HL-60/S4 (cell line): ENCODE measurements at regions not wholly inside any gene's neighbourhood (a gene's known extent, or its start where the extent isn't known, plus 50 kb on each side); places are given as distances from the start of the nearest gene placed in this dataset.

ENCODE experiments used
- in situ Hi-C: fragments of 300-500 bp; cut with MboI; formaldehyde crosslinking; loops from 2 replicates; pipeline ENCODE4 v1.14.3; 2022; ENCODE audit warnings: low sequenced_read_pairs

DNA sequence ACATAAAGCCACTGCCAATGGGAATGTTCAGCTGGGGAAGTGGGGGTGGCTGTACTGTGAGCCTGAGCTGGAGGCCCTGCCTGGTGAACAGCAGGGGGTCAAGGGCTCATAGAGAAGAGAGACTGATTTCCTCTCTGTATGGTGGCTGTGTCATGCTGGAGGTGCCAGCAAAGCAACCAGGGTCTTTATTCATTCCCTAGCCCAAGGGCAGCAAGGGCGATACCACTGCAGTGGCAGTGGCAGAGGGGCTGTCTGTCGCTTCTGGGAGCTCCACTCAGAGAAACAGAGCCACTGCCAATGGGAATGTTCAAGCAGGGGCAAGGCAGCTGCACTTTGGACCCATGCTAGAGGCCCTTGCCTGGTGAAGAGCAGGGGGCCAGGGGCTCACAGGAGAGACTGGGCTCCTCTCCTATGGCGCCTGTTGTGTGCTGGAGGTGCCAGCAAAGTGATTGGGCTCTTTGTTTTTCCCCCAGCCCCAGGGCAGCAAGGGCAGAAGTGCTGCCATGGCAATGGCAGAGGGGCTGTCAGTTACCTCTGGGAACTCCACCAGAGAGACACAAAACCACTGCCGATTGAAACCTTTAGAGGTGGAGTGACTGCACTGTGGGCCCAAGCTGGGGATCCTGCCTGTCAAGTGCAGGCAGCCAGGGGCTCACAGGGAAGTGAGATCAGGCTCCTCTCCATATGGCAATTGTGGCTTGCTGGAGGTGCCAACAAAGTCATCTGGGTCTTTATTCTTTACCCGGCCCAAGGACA lies 545.1 kb downstream of the SH2D4B start:
- in situ Hi-C loops, result no loop called here

DNA sequence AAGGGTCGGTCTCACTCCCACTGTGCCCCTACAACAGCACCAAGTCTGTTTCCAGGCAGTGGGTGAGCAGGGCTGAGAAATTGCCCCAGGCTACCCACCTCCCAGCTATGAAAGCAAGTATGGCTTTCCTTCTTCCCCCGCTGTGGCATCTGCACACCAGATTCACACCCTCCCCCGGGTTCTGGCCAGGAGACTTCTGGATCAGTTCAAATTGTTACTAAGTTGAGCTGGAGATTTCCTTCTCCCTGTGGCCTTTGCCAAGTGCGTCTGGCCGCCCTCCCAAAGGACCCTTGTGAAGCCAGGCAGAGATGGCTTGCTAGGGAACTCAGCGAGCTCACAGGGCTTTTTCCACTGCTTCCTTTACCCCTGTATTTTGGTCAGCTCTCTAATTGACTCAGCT lies 555.4 kb downstream of the SH2D4B start:
- in situ Hi-C loops, result no loop called here

DNA sequence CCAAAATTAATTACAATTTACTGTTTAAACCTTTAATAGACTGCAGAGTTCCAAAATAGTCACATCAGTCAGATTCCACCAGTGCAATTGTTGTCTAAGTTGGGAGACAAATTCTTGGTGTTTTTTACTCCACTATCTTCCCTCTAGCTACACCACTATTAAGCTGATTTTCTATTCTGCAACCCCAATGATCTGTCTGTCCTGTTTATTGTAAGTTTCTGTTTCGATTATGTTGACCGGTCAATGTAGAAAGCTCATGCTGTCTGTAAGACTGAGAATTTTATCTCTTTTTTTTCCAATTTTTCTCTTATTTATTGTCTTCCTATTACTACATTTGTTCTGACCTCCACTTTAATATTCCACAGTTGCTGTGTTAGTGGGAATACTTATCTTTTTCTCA lies 557.5 kb downstream of the SH2D4B start:
- in situ Hi-C loops, result no loop called here

GRCh38 chr10:81096558-81096957 lies 558.9 kb downstream of the SH2D4B start:
- in situ Hi-C loops, result no loop called here

- in situ Hi-C loops, result no loop called here
Observed at GRCh38 chr10:81101062-81101461, 563.4 kb downstream of the SH2D4B start.

- in situ Hi-C loops, result no loop called here
Observed at GRCh38 chr10:81104494-81104893, 566.8 kb downstream of the SH2D4B start.

DNA sequence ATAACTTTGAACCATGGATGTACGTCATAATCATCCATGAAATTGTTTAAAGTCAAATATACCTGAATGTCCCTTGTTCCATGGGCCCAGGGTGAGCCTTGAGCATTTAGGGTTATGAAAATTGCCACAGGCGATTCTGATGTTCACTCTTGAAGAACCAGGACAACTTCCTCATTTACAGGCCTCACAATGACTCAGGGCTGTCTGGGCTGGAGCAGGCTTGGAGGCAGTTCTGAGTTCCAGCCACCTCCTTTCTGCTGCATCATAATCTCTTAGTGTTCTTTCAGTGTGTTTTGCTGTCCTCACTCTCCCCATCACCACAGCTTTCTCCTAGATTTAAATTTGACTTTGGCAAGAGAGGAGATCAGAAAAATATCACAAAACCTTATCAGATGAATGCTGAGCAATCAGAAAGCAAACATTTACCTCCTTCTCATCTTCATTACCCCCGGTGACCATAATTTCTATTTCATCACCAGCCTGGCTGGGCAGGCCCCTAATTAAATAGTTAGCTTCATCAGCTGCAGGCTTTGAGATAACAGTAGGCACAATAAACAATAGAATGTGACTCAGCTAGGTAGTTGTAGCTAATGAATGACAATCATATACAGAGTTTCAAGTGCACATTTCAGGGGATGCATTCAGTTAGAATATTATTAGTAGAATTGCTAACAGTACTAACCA lies 571.0 kb downstream of the SH2D4B start:
- in situ Hi-C loops, result no loop called here

DNA sequence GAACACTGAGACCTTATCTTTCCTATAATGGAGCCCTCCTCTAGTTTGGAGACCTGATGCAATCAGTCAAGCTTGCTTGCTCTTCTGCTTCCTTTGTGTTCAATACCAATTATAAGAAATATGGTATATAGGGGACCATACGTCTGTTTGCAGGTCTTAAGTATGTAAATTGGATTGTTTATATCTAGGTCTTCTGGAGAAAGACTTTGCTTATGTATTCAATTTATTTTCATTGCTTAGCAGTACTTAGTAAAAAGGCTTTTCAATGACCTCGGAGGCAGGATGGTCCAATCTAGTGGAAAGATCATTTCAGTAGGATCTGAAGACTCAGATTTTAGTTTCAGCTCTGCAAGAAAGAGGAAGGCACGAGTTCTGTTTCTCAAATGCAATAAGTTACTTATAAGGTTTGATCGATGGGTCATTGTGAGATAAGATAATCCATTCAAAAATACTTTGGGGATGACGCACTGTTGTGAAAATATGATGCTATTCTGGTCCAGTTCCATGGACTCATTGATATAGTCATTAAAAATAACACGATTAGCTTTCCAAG lies 571.6 kb downstream of the SH2D4B start:
- in situ Hi-C loops, result no loop called here

DNA sequence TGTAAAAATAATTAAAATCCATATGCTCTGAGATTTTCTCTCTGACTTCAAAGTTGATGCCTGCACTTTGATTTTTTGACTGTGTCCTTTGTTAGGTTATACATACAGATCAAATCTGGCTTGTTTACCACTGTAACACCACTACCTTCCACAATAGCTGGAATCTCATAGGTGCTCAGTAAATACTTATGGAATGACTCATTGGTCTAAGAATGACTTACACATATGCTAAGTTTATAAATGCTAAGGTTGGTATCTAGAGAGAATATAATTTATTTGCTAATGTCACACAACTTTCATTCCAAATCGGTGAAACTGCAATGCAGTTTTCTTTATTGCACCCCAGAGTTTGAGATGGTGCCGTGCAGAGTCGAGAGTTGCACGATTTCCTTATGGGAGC lies 578.5 kb downstream of the SH2D4B start:
- in situ Hi-C loops, result no loop called here

- in situ Hi-C loops, result no loop called here
Observed at GRCh38 chr10:81116990-81117389, 579.3 kb downstream of the SH2D4B start.

GRCh38 chr10:81127931-81128330 lies 590.2 kb downstream of the SH2D4B start:
- in situ Hi-C loops, result no loop called here

DNA sequence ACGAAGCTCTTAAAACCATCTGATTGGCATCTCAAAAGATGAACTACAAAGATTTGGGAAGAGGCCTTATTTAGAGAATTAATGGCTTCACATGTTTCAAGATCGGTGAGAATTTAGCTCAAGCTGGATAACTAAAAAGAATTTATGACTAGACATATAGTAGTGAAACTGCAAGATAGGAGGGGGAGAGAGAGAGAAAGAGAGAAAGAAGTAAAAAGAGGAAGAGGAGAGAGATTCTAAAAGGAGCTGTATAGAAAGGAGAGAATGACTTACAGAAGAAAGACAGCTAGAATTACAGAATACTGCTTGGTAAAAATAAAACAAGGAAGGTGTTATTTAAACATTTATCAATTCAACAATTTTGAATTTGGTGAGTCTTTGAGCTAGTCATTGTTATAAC lies 592.3 kb downstream of the SH2D4B start:
- in situ Hi-C loops, result no loop called here

- in situ Hi-C loops, result no loop called here
Observed at GRCh38 chr10:81135851-81136250, 598.1 kb downstream of the SH2D4B start.

DNA sequence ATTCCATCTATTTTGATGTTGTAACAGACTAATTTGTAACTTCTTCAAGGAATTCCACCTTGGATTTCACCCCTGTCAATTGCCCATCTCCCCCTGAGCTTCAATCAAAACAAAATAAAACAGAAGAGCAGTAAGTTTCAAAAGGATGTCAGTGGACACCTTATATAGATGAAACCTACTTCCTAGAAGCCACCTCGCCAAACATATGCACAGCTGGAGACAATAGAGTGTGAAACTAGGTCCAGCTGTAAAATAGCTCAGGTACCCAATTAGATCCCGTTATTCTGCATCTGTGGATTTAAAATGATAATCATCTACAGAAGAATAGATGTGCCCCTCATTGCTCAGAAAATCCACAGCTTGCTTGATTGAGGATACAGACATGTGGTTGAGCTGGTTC lies 598.6 kb downstream of the SH2D4B start:
- in situ Hi-C loops, result no loop called here

DNA sequence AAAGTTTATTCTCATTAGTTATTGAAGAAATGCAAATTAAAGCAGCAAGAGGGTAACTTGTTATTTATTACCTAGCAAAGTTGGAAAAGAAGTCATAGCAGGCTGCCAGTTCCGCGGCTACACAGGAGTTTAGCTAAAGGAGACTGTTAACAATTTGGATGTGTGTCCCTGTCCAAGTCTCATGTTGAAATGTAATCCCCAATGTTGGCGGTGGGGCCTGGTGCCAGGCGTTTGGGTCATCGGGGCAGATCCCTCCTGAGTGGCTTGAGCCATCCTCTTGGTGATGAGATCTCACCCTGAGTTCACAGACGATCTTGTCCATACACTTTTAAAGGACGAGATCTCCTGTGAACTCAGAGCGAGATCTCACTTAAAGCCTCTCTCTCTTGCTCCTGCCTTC lies 608.3 kb downstream of the SH2D4B start:
- in situ Hi-C loops, result no loop called here

DNA sequence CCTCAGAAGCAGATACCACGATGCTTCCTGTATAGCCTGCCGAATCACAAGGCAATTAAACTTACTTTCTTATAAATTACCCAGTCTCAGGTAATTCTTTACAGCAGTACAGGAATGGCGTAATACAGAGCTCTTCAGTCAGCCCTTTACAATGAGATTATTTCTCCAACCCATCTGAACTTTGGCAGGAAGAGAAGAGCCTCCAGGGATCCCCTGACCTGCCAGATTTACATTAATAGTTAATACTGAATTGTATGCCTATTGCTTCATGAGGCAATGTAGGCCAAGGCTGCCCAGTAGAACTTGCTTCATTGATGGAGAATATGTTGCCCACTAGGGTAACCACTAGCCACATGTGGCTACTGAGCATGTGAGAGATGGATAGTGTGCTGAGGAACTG lies 608.7 kb downstream of the SH2D4B start:
- in situ Hi-C loops, result no loop called here

- in situ Hi-C loops, result no loop called here
Observed at GRCh38 chr10:81152656-81153055, 615.0 kb downstream of the SH2D4B start.

DNA sequence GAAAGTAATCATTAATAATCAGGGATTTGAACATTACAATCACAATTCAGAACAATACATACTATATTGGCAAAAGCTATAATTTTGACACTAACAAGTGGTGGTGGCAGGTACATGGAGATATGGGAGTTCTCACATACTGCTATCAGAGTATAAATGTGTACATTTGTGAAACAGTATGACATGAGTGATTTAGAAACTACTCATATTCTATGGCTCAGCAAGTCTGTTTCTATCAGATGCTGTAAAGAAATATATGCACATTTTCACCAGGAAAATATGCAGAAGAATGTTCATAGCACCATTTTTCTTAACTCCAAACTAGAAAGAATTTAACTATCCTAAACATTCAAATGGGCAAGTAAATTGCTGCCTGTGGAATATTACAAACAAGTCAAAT lies 620.0 kb downstream of the SH2D4B start:
- in situ Hi-C loops, result no loop called here

DNA sequence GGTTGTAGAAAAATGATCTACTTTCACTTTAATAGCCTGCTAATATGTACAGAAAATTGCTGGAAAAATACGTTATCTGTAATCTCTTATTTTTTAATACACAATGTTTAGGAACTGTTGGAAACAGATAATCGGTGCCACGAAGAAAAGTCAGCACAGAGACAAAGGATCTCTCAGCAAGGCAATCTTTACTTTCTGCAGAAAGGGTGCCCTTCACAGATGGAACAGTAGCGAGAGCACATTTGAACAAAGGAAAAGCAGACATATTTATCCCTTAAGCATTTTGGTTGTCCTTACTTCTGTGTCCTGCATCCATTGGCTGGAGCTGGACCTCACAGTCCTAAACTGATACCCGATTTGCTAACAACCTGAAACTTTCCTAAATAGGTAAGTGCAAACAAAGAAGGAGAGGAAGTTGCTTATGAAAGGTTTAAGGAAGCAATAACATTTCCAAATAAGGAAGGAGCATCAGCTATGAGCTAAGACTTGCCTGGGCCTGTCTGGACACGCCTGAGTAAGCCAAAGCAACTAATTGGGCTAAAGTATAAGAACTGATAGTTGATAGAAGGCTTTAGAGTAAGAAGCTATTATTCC lies 640.0 kb downstream of the SH2D4B start:
- in situ Hi-C loops, result no loop called here

DNA sequence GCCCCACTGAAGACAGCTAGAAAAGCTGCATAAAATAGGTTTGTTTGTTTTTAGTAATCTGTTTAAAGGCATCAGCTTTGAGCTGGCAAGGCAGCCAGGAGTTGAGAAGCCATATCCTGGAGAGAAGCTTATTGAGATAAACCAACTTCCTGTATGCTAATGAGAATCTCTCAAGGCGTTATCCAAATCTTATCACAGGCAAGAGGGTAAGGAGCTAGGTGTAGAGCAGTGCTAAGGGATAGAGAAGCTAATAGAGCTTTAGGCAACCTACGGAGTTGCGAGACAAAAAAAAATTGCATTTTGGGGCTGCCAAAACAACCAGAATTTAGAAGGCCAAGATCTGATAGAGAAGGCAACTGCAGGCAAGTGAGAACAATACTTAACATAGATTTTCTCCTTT lies 641.6 kb downstream of the SH2D4B start:
- in situ Hi-C loops, result no loop called here

- in situ Hi-C loops, result no loop called here
Observed at GRCh38 chr10:81179805-81180452, 642.2 kb downstream of the SH2D4B start.
